Body of pancreas (tissue), 4 donors: ENCODE measurements at regions not wholly inside any gene's neighbourhood (a gene's known extent, or its start where the extent isn't known, plus 50 kb on each side); places are given as distances from the start of the nearest gene placed in this dataset.

Experiments used
- ATAC-seq: fragments of 150-250 bp; one replicate; pipeline ENCODE4 v1.9.1; 2016
- DNase-seq, 4 donors: peaks; one replicate each; pipeline ENCODE4 v3.0.0-alpha.2; 2019
- H3K27ac ChIP-seq, 4 donors: fragments of 200-600 bp; sonication (generic); 1 replicate in 3 of 4; 2 replicates in 1 of 4; pipeline versions ENCODE4 v1.5.1 to v1.6.1; 2016 to 2019; ENCODE audit warnings: mild to moderate bottlenecking in 1 of 4, mixed read lengths in 1 of 4, moderate library complexity in 1 of 4
- H3K27me3 ChIP-seq, 2 donors: fragments of 200-600 bp; sonication (generic); one replicate each; pipeline ENCODE4 v1.6.0; 2016; ENCODE audit warnings: mild to moderate bottlenecking in 1 of 2
- H3K36me3 ChIP-seq, 2 donors: fragments of 200-600 bp; sonication (generic); replicated peaks in 1 of 2; 2 replicates each; pipeline ENCODE4 v1.5.1; 2016; ENCODE audit warnings: low read depth in 2 of 2; ENCODE audit not compliant: insufficient read depth in 1 of 2
- H3K4me1 ChIP-seq: fragments of 200-600 bp; sonication (generic); one replicate; pipeline ENCODE4 v1.6.0; 2016
- H3K4me3 ChIP-seq, 2 donors: fragments of 200-600 bp; sonication (generic); 1 replicate in 1 of 2; 2 replicates in 1 of 2; pipeline ENCODE4 v1.5.1; 2016 to 2019
- H3K9me3 ChIP-seq, 3 donors: fragments of 200-600 bp; sonication (generic); 1 replicate in 2 of 3; 2 replicates in 1 of 3; pipeline ENCODE4 v1.5.1; 2016
- CTCF ChIP-seq, 7 experiments: fragments of 450-650 bp in 4 of 7; fragments of 200-600 bp in 3 of 7; sonication (generic) in 3 of 7; IDR thresholded peaks; one replicate each; pipeline ENCODE4 v1.5.1; 2016 to 2019; ENCODE audit warnings: antibody characterized with exemption in 7 of 7
- POLR2A ChIP-seq, 3 donors: fragments of 450-650 bp; IDR thresholded peaks; one replicate each; pipeline ENCODE4 v1.6.1; 2016; ENCODE audit warnings: antibody characterized with exemption in 3 of 3, mild to moderate bottlenecking in 2 of 3
- WGBS, 2 donors: methylation state at CpG; one replicate each; pipeline ENCODE4 v1.1.5; 2017; 5-methylcytosine and 5-hydroxymethylcytosine counted together
- intact Hi-C: fragments of 100-400 bp; cut with DNase I; formaldehyde crosslinking; loops from one replicate; pipeline ENCODE4 v1.15.1; 2023

GRCh38 chr3:99324636-99325203, 313.7 kb upstream of the COL8A1 start:
- DNase-seq, result no peak
- intact Hi-C loops, result no loop called here
- TF ChIP-seq CTCF (IDR thresholded peaks at IDR 0.05) (no peak), POLR2A (IDR thresholded peaks at IDR 0.05) (no peak)

GRCh38 chr3:99323940-99324339, 314.5 kb upstream of the COL8A1 start:
- Histone ChIP-seq H3K4me1 (no peaks in the 10 kb centered on the region), H3K27me3 (no peaks in the 10 kb centered on the region), H3K36me3 (no peaks in the 10 kb centered on the region), H3K4me3 (no peak overlapping the region), H3K9me3 (no peaks in the 10 kb centered on the region), H3K27ac (no peak overlapping the region)
- 78 to 79% methylated on average over 1 of the region's 1 CpG for WGBS, 2 donors
- TF ChIP-seq CTCF (IDR thresholded peaks at IDR 0.05), result no peak
- no peak for TF ChIP-seq POLR2A (IDR thresholded peaks at IDR 0.05)
- intact Hi-C loops, result no loop called here
- ATAC-seq (no peak), DNase-seq (no peak)

More at GRCh38 chr3:99324636-99325203, 313.7 kb upstream of the COL8A1 start:
- Histone ChIP-seq H3K4me1 (no peaks in the 10 kb centered on the region), H3K9me3 (no peaks in the 10 kb centered on the region), H3K36me3 (no peaks in the 10 kb centered on the region), H3K27ac (no peak overlapping the region), H3K4me3 (no peak overlapping the region), H3K27me3 (no peaks in the 10 kb centered on the region)
- WGBS, 2 donors, result 29% methylated on average over 3 of the region's 3 CpGs
- no peak for ATAC-seq

- DNase-seq (no peak), ATAC-seq (no peak)
- no peaks in the 10 kb centered on the region for H3K36me3 ChIP-seq
- no peak overlapping the region for H3K4me3 ChIP-seq
- intact Hi-C loops, result no loop called here
- no peaks in the 10 kb centered on the region for H3K9me3 ChIP-seq
- H3K27me3 ChIP-seq, result no peaks in the 10 kb centered on the region
- no peak for TF ChIP-seq CTCF (IDR thresholded peaks at IDR 0.05)
- no peak for TF ChIP-seq POLR2A (IDR thresholded peaks at IDR 0.05)
- no peaks in the 10 kb centered on the region for H3K4me1 ChIP-seq
- H3K27ac ChIP-seq, result no peak overlapping the region
Observed at GRCh38 chr3:99322551-99322950, 315.8 kb upstream of the COL8A1 start.

GRCh38 chr3:99321261-99321660, 317.1 kb upstream of the COL8A1 start:
- 65 to 73% methylated on average over 1 of the region's 1 CpG for WGBS, 2 donors
- intact Hi-C loops, result no loop called here
- no peak for ATAC-seq
- DNase-seq, result no peak
- H3K4me3 ChIP-seq, result no peak overlapping the region
- H3K27me3 ChIP-seq, result no peaks in the 10 kb centered on the region
- no peak overlapping the region for H3K27ac ChIP-seq
- no peaks in the 10 kb centered on the region for H3K9me3 ChIP-seq
- no peaks in the 10 kb centered on the region for H3K36me3 ChIP-seq
- no peaks in the 10 kb centered on the region for H3K4me1 ChIP-seq
- TF ChIP-seq CTCF (IDR thresholded peaks at IDR 0.05) (no peak), POLR2A (IDR thresholded peaks at IDR 0.05) (no peak)

- Histone ChIP-seq H3K36me3 (no peaks in the 10 kb centered on the region), H3K27ac (no peak overlapping the region), H3K4me1 (no peaks in the 10 kb centered on the region), H3K4me3 (no peak overlapping the region), H3K27me3 (no peaks in the 10 kb centered on the region), H3K9me3 (no peaks in the 10 kb centered on the region)
- no peak for DNase-seq
- ATAC-seq, result no peak
- 45 to 50% methylated on average over 2 of the region's 2 CpGs for WGBS, 2 donors
- TF ChIP-seq POLR2A (IDR thresholded peaks at IDR 0.05) (no peak), CTCF (IDR thresholded peaks at IDR 0.05) (no peak)
- intact Hi-C loops, result no loop called here
Observed at GRCh38 chr3:99319961-99320360, 318.4 kb upstream of the COL8A1 start.
